SH-SY5Y (cell line): ENCODE measurements at regions not wholly inside any gene's neighbourhood (a gene's known extent, or its start where the extent isn't known, plus 50 kb on each side); places are given as distances from the start of the nearest gene placed in this dataset.

ENCODE experiments used
- GATA2 ChIP-seq: IDR thresholded peaks from 2 replicates; pipeline ENCODE4 v1.6.1; 2011; ENCODE audit warnings: mild to moderate bottlenecking, low read depth, low read length
- GATA3 ChIP-seq: IDR thresholded peaks from 2 replicates; pipeline ENCODE4 v1.6.1; 2011; ENCODE audit warnings: low read depth, mild to moderate bottlenecking, low read length, moderate library complexity

- TF ChIP-seq GATA3 (no peak), GATA2 (no peak)
These were observed 177.2 kb downstream of the ABCC12 start for GRCh38 chr16:47978491-47979163.
